ENCODE measurements at regions not wholly inside any gene's neighbourhood (a gene's known extent, or its start where the extent isn't known, plus 50 kb on each side); places are given as distances from the start of the nearest gene placed in this dataset.
A peak's percentile ranks its signal among the peaks of the same experiment; 100 is the strongest.

DNA sequence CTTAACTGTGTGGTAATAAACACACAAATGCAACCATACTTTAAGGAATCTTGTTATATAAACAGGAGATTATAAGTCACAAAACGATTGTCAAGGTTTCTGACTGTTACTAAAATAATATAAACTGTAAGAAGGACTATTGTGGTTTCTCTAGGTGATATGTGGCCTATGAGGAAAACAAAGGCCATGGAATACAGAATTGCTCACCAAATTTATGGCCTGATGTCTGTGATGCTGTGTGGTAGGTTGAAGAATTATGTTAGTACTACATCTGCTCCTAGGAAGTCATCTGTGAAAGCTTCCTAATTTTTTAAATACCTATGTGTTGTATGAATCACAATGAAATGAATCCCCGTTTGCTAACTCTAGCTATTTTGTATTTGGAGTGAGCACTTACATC is 875.4 kb upstream of the MAP3K7 start:
- no peaks in the 10 kb centered on the region for H3K9me3 ChIP-seq (ENCODE audit: insufficient read depth, low read length)
- H3K4me3 ChIP-seq (ENCODE audit: low read length) = no peak overlapping the region
- H3K36me3 ChIP-seq (replicated peaks; ENCODE audit: low read depth, low read length) = no peaks in the 10 kb centered on the region
- no peak overlapping the region for H3K9ac ChIP-seq (ENCODE audit: low read length)
- H3K4me2 ChIP-seq (ENCODE audit: low read length) = no peak overlapping the region
- no peak overlapping the region for H2AFZ ChIP-seq (ENCODE audit: low read depth, low read length)
- H3K27me3 ChIP-seq (ENCODE audit: low read depth, low read length) = no peaks in the 10 kb centered on the region
- H3K27ac ChIP-seq (ENCODE audit: low read length) = no peak overlapping the region
- H4K20me1 ChIP-seq (ENCODE audit: insufficient read depth, low read length) = no peaks in the 10 kb centered on the region
- peaks cover 6% of the 10 kb centered on the region for H3K4me1 ChIP-seq (ENCODE audit: low read length)
- no peak for TF ChIP-seq EZH2phosphoT487 (IDR thresholded peaks at IDR 0.05; ENCODE audit: low read depth)
- TF ChIP-seq, protein P1, sequence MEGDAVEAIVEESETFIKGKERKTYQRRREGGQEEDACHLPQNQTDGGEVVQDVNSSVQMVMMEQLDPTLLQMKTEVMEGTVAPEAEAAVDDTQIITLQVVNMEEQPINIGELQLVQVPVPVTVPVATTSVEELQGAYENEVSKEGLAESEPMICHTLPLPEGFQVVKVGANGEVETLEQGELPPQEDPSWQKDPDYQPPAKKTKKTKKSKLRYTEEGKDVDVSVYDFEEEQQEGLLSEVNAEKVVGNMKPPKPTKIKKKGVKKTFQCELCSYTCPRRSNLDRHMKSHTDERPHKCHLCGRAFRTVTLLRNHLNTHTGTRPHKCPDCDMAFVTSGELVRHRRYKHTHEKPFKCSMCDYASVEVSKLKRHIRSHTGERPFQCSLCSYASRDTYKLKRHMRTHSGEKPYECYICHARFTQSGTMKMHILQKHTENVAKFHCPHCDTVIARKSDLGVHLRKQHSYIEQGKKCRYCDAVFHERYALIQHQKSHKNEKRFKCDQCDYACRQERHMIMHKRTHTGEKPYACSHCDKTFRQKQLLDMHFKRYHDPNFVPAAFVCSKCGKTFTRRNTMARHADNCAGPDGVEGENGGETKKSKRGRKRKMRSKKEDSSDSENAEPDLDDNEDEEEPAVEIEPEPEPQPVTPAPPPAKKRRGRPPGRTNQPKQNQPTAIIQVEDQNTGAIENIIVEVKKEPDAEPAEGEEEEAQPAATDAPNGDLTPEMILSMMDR (IDR thresholded peaks at IDR 0.05; ENCODE audit: low read depth, low read length) = no peak
- no peaks in the 10 kb centered on the region for H3K79me2 ChIP-seq (ENCODE audit: low read length)

DNA sequence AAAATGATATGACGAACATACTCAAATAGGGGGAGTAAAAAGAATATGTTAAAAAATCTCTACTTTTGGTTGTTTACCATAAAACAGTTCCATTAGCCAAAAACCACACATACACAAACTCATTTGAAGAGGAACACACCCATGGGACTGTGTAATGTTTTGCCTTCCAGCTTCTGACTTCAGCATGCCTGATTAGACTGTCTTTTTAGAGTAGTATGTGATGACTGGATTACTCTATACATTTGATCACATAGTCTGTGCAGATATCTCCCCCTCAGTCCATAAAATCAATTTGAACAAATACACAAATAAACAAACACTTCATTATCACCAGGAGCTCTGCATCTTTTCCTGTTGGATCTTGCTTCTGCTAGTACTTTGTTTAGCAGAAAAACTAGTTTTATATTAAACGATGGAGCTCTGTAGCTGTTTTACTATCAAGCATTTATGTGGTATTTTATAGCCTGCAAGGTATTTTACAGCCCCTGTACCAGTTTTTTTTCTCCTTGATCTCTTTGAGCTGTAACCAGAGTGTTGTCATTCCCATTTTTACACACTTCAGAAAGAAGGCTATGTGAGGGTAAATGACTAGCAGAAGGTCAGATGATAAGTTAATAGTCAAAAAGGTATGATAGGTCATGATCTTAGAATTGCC is 866.5 kb upstream of the MAP3K7 start:
- H3K9me3 ChIP-seq (ENCODE audit: insufficient read depth, low read length) = no peaks in the 10 kb centered on the region
- no peaks in the 10 kb centered on the region for H3K4me1 ChIP-seq (ENCODE audit: low read length)
- H2AFZ ChIP-seq (ENCODE audit: low read depth, low read length) = no peak overlapping the region
- H3K36me3 ChIP-seq (replicated peaks; ENCODE audit: low read depth, low read length) = no peaks in the 10 kb centered on the region
- H3K9ac ChIP-seq (ENCODE audit: low read length) = no peak overlapping the region
- no peaks in the 10 kb centered on the region for H4K20me1 ChIP-seq (ENCODE audit: insufficient read depth, low read length)
- no peaks in the 10 kb centered on the region for H3K27me3 ChIP-seq (ENCODE audit: low read depth, low read length)
- H3K4me3 ChIP-seq (ENCODE audit: low read length) = no peak overlapping the region
- no peak overlapping the region for H3K27ac ChIP-seq (ENCODE audit: low read length)
- no peaks in the 10 kb centered on the region for H3K79me2 ChIP-seq (ENCODE audit: low read length)
- no peak overlapping the region for H3K4me2 ChIP-seq (ENCODE audit: low read length)
- no peak for TF ChIP-seq EZH2phosphoT487 (IDR thresholded peaks at IDR 0.05; ENCODE audit: low read depth)

DNA sequence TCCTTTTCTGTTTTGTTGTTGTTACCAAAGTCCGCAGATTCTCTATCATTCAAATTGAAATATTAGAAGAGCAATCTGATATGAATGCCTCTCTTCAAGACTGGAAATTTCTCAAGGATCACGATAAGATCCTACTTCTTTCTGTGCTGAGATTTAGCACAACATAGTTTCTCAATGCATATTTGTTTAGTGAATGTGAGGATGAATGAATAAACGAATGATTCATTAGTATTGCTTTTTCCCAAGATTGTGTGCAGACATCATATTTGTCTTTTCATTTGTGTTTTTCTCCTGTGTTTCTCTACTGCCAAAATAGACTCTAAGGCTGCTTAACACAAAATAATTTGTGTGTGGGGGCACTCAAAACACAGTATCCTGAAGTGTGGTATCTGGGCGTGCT is 862.7 kb upstream of the MAP3K7 start:
- H3K27ac ChIP-seq (ENCODE audit: low read length) = no peak overlapping the region
- no peak overlapping the region for H3K4me2 ChIP-seq (ENCODE audit: low read length)
- no peaks in the 10 kb centered on the region for H3K27me3 ChIP-seq (ENCODE audit: low read depth, low read length)

DNA sequence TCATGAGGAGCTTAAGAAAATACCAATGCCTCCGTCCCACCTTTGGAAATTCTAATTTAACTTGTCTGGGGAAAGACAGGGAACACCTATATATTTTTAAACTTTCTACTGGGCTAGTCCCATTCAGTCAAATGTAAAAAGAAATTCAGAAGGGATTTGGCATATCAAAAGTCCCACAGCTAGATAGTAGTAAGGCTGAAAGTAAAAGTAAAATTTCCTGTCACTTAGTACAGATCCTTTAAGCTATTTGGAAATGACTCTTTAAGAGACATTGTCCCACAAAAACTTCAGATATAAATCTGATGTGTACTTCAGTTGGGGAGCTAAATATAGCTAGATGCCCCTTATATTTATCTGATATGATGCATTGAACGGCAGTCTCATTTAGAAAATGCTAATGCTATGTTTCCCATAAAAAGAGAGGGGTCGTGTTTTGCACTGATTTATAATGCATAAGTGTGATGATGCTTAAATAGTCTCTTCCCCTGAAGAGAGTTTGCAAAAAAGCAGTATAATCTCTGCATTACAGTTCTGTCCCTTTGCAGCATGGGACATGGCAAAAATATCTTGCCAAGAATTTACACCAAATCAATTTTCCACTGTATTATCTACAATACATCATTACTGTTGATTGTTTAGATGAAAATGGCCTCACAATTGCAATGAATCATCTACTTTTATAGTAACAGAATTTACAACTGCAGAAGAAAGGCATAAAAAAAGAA is 860.8 kb upstream of the MAP3K7 start:
- Histone ChIP-seq H3K4me1 (ENCODE audit: low read length) (peaks cover 13% of the 10 kb centered on the region), H3K9ac (ENCODE audit: low read length) (no peak overlapping the region), H3K36me3 (replicated peaks; ENCODE audit: low read depth, low read length) (no peaks in the 10 kb centered on the region), H2AFZ (ENCODE audit: low read depth, low read length) (peak overlapping the region; percentile 77), H3K27me3 (ENCODE audit: low read depth, low read length) (no peaks in the 10 kb centered on the region), H4K20me1 (ENCODE audit: insufficient read depth, low read length) (no peaks in the 10 kb centered on the region), H3K4me2 (ENCODE audit: low read length) (peak overlapping the region; percentile 52), H3K4me3 (ENCODE audit: low read length) (peak overlapping the region; percentile 26; the same call in 1 of the 2 replicates), H3K79me2 (ENCODE audit: low read length) (no peaks in the 10 kb centered on the region), H3K27ac (ENCODE audit: low read length) (no peak overlapping the region), H3K9me3 (ENCODE audit: insufficient read depth, low read length) (no peaks in the 10 kb centered on the region)
- TF ChIP-seq, protein P1 (IDR thresholded peaks at IDR 0.05; ENCODE audit: low read depth, low read length) = no peak
- no peak for TF ChIP-seq EZH2phosphoT487 (IDR thresholded peaks at IDR 0.05; ENCODE audit: low read depth)

More for the DNA sequence above, 862.7 kb upstream of the MAP3K7 start:
- no peak overlapping the region for H3K4me3 ChIP-seq (ENCODE audit: low read length)
- peaks cover 13% of the 10 kb centered on the region for H3K4me1 ChIP-seq (ENCODE audit: low read length)
- no peak overlapping the region for H2AFZ ChIP-seq (ENCODE audit: low read depth, low read length)
- no peaks in the 10 kb centered on the region for H4K20me1 ChIP-seq (ENCODE audit: insufficient read depth, low read length)
- H3K79me2 ChIP-seq (ENCODE audit: low read length) = no peaks in the 10 kb centered on the region
- H3K36me3 ChIP-seq (replicated peaks; ENCODE audit: low read depth, low read length) = no peaks in the 10 kb centered on the region
- TF ChIP-seq EZH2phosphoT487 (IDR thresholded peaks at IDR 0.05; ENCODE audit: low read depth) = no peak
- TF ChIP-seq, protein P1 (IDR thresholded peaks at IDR 0.05; ENCODE audit: low read depth, low read length) = no peak
- no peaks in the 10 kb centered on the region for H3K9me3 ChIP-seq (ENCODE audit: insufficient read depth, low read length)
- H3K9ac ChIP-seq (ENCODE audit: low read length) = no peak overlapping the region

Data from OCI-LY3 (cell line).